Lung (tissue), 11 donors: ENCODE measurements at regions not wholly inside any gene's neighbourhood (a gene's known extent, or its start where the extent isn't known, plus 50 kb on each side); places are given as distances from the start of the nearest gene placed in this dataset.

Experiments
- ATAC-seq: fragments of 200-7000 bp; cut with Tn5 transposase; one replicate; pipeline ENCODE4 v1.9.1; 2020; ENCODE audit warnings: moderate number of reproducible peaks; ENCODE audit not compliant: insufficient read depth, low FRiP score
- DNase-seq, 3 donors: peaks; one replicate each; pipeline ENCODE4 v3.0.0-alpha.2; 2013 to 2017
- H3K27ac ChIP-seq, 2 donors: one replicate each; pipeline ENCODE4 v1.5.1; 2013; ENCODE audit warnings: mild to moderate bottlenecking in 2 of 2, moderate library complexity in 2 of 2, control low read depth in 1 of 2, inconsistent platforms in 1 of 2, low read depth in 1 of 2, low read length in 1 of 2
- H3K27me3 ChIP-seq, 3 donors: one replicate each; pipeline ENCODE4 v1.5.1; 2013; ENCODE audit warnings: low read length in 2 of 3; ENCODE audit not compliant: control insufficient read depth in 3 of 3, insufficient read depth in 3 of 3
- H3K36me3 ChIP-seq, 4 donors: one replicate each; pipeline ENCODE4 v1.5.1; 2013; ENCODE audit warnings: low read length in 4 of 4, mild to moderate bottlenecking in 1 of 4, moderate library complexity in 1 of 4; ENCODE audit not compliant: control insufficient read depth in 4 of 4, insufficient read depth in 4 of 4
- H3K4me1 ChIP-seq, 5 donors: one replicate each; pipeline ENCODE4 v1.5.1; 2013; ENCODE audit warnings: low read length in 5 of 5, mild to moderate bottlenecking in 2 of 5, moderate library complexity in 1 of 5; ENCODE audit not compliant: control insufficient read depth in 5 of 5, insufficient read depth in 5 of 5
- H3K4me3 ChIP-seq: one replicate; pipeline ENCODE4 v1.5.1; 2013; ENCODE audit warnings: mild to moderate bottlenecking, control low read depth, moderate library complexity
- H3K9ac ChIP-seq, 2 donors: one replicate each; pipeline ENCODE4 v1.5.1; 2013; ENCODE audit warnings: low read length in 2 of 2, control low read depth in 1 of 2; ENCODE audit not compliant: insufficient read depth in 1 of 2
- H3K9me3 ChIP-seq, 4 donors: one replicate each; pipeline ENCODE4 v1.5.1; 2013; ENCODE audit warnings: low read length in 3 of 4, mild to moderate bottlenecking in 1 of 4, moderate library complexity in 1 of 4; ENCODE audit not compliant: control insufficient read depth in 4 of 4, insufficient read depth in 3 of 4
- WGBS, 2 donors: extraction: QIAGEN DNeasy Blood & Tissue Kit; methylation state at CpG; one replicate each; pipeline ENCODE4 v1.1.7; 2013; 5-methylcytosine and 5-hydroxymethylcytosine counted together
- TF ChIP-seq, protein P1 (sequence below): IDR thresholded peaks from 2 replicates; pipeline ENCODE4 v1.5.1; 2012; ENCODE audit warnings: mild to moderate bottlenecking; ENCODE audit errors: control extremely low read depth, extremely low read depth
- donor health status: control.
- donor health status: control.
- donor health status: Bipolar disorder and iron deficiency.
- donor health status: healthy.
- donor health status: DM: yes; HTN: yes; CAD: no.

DNA sequence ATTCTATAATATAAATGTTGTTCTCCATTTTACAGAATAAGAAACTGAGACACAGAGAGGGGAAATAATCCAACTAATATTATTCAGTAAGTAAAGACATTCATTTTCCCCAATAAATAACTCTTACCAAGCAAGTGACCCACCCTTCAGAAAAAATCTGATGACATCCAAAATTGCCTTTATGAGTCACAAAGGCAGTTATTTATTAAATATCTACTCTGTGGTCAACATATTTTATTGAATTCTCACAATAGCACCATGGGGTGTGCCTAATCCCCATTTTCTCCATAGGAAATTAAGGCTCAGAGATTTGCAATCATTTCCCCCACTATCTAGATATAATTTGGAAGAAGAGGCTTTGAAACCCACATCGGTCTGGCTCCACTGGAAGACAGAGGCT, 161.5 kb upstream of the ISX start:
- no peak overlapping the region for H3K4me3 ChIP-seq
- H3K4me1 ChIP-seq = no peaks in the 10 kb centered on the region
- no peaks in the 10 kb centered on the region for H3K27me3 ChIP-seq
- TF ChIP-seq, protein P1, sequence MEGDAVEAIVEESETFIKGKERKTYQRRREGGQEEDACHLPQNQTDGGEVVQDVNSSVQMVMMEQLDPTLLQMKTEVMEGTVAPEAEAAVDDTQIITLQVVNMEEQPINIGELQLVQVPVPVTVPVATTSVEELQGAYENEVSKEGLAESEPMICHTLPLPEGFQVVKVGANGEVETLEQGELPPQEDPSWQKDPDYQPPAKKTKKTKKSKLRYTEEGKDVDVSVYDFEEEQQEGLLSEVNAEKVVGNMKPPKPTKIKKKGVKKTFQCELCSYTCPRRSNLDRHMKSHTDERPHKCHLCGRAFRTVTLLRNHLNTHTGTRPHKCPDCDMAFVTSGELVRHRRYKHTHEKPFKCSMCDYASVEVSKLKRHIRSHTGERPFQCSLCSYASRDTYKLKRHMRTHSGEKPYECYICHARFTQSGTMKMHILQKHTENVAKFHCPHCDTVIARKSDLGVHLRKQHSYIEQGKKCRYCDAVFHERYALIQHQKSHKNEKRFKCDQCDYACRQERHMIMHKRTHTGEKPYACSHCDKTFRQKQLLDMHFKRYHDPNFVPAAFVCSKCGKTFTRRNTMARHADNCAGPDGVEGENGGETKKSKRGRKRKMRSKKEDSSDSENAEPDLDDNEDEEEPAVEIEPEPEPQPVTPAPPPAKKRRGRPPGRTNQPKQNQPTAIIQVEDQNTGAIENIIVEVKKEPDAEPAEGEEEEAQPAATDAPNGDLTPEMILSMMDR = no peak
- no peak for DNase-seq
- H3K9ac ChIP-seq = no peak overlapping the region
- H3K9me3 ChIP-seq = peaks cover 0 to 3% (median 0%) of the 10 kb centered on the region in 4 donors
- no peak for ATAC-seq
- WGBS, 2 donors = 92 to 97% methylated on average over 1 of the region's 1 CpG
- H3K36me3 ChIP-seq = no peaks in the 10 kb centered on the region
- no peak overlapping the region for H3K27ac ChIP-seq

- H3K9ac ChIP-seq = no peak overlapping the region
- WGBS, 2 donors = 71 to 84% methylated on average over 3 of the region's 3 CpGs
- TF ChIP-seq, protein P1 = no peak
- ATAC-seq (no peak), DNase-seq (no peak)
- H3K4me3 ChIP-seq = no peak overlapping the region
- no peak overlapping the region for H3K27ac ChIP-seq
- no peaks in the 10 kb centered on the region for H3K27me3 ChIP-seq
- H3K36me3 ChIP-seq = no peaks in the 10 kb centered on the region
- peaks cover 0 to 3% (median 0%) of the 10 kb centered on the region in 4 donors for H3K9me3 ChIP-seq
- no peaks in the 10 kb centered on the region for H3K4me1 ChIP-seq
Measured at GRCh38 chr22:34913826-34914225, 152.1 kb upstream of the ISX start.

DNA sequence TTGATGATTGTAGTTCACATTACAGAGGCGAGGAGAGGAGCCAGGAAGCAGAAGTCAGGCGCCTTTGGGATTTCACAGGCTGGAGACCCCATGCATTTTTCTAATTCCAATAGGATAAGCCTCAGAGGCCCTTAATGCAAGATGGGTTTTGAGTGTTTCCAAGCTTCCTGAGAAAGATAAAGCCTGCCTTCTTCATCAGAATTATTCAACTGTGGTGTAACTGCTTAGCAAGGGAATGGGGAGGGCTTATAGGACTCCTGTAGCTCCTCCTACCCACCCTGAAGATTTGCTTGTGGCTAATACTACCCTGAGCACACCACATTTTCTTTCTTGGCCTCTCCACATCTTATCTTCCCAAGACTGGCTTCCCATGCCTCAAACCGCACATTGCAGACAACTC, 151.1 kb upstream of the ISX start:
- no peak for ATAC-seq
- Histone ChIP-seq H3K4me1 (no peaks in the 10 kb centered on the region), H3K4me3 (no peak overlapping the region), H3K9ac (no peak overlapping the region), H3K36me3 (no peaks in the 10 kb centered on the region), H3K9me3 (peaks cover 0 to 3% (median 0%) of the 10 kb centered on the region in 4 donors), H3K27me3 (no peaks in the 10 kb centered on the region), H3K27ac (no peak overlapping the region)
- DNase-seq = no peak
- TF ChIP-seq, protein P1 = no peak
- WGBS, 2 donors = 53 to 58% methylated on average over 3 of the region's 3 CpGs

- Histone ChIP-seq H3K4me1 (no peaks in the 10 kb centered on the region), H3K36me3 (no peaks in the 10 kb centered on the region), H3K9ac (no peak overlapping the region), H3K27ac (no peak overlapping the region), H3K9me3 (peaks cover 0 to 4% (median 0%) of the 10 kb centered on the region in 4 donors), H3K4me3 (no peak overlapping the region), H3K27me3 (no peaks in the 10 kb centered on the region)
- ATAC-seq = no peak
- TF ChIP-seq, protein P1 = no peak
- WGBS, 2 donors = 76 to 85% methylated on average over 5 of the region's 5 CpGs
- no peak for DNase-seq
Measured at GRCh38 chr22:34917239-34917638, 148.7 kb upstream of the ISX start.
